GM12875 (cell line): ENCODE measurements at regions not wholly inside any gene's neighbourhood (a gene's known extent, or its start where the extent isn't known, plus 50 kb on each side); places are given as distances from the start of the nearest gene placed in this dataset.

Experiments
- H3K4me3 ChIP-seq: one replicate; pipeline ENCODE4 v1.5.1; 2011; ENCODE audit warnings: low read depth, low read length, control low read depth
- CTCF ChIP-seq: IDR thresholded peaks from 2 replicates; pipeline ENCODE4 v1.5.1; 2011; ENCODE audit warnings: low read depth, mild to moderate bottlenecking, control low read depth, inconsistent platforms, low read length, moderate library complexity, borderline replicate concordance; ENCODE audit not compliant: insufficient read depth

GRCh38 chr6:48893048-48893447 is 570.0 kb downstream of the MMUT start:
- no peak for TF ChIP-seq CTCF
- H3K4me3 ChIP-seq: no peak overlapping the region

- H3K4me3 ChIP-seq: no peak overlapping the region
- TF ChIP-seq CTCF: no peak
These were observed 571.7 kb downstream of the MMUT start for GRCh38 chr6:48891308-48891707.

- no peak for TF ChIP-seq CTCF
- H3K4me3 ChIP-seq: no peak overlapping the region
These were observed 573.6 kb downstream of the MMUT start for GRCh38 chr6:48889429-48889828.

GRCh38 chr6:48883116-48883515 is 579.9 kb downstream of the MMUT start:
- TF ChIP-seq CTCF: no peak
- no peak overlapping the region for H3K4me3 ChIP-seq

DNA sequence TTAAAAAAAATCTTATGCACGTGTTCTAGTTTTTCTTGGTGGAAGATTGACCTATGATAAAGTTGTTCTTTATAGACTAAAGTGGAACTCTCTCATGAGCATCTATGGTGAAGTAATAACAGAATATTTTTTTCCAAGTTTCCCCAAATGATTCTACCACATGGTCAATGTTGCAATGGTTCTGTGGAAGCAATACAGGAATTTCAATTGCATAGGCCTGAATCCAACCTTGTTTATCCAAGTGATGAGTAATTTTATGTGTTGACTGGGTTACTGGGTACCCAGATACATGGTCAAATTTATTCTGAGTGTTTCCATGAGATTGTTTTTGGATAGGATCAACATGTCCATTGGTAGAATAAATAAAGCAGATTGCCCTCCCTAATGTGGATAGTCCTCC is 581.5 kb downstream of the MMUT start:
- no peak for TF ChIP-seq CTCF

DNA sequence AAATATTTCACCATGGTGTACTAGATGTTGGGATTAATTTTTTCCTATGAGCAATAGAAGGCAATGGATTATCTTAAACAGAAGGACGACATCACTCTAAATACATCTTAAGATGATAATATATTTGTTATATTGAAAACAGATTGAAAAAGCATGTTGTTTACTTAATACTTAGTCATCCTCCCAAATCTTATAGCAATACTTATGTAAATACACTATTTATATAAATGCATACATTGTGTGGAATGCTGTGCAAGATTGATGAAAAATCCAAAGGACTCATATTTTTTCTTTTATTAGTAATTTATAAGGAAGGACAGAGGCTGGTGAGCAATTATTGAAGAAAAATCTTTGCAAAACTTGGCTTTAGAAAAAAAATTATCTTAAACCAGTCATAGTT is 593.5 kb downstream of the MMUT start:
- no peak for TF ChIP-seq CTCF
- no peak overlapping the region for H3K4me3 ChIP-seq

More for the DNA sequence above, 581.5 kb downstream of the MMUT start:
- H3K4me3 ChIP-seq: no peak overlapping the region

- TF ChIP-seq CTCF: no peak
- no peak overlapping the region for H3K4me3 ChIP-seq
These were observed 596.4 kb downstream of the MMUT start for GRCh38 chr6:48866682-48867081.
